ENCODE measurements at regions not wholly inside any gene's neighbourhood (a gene's known extent, or its start where the extent isn't known, plus 50 kb on each side); places are given as distances from the start of the nearest gene placed in this dataset.

DNA sequence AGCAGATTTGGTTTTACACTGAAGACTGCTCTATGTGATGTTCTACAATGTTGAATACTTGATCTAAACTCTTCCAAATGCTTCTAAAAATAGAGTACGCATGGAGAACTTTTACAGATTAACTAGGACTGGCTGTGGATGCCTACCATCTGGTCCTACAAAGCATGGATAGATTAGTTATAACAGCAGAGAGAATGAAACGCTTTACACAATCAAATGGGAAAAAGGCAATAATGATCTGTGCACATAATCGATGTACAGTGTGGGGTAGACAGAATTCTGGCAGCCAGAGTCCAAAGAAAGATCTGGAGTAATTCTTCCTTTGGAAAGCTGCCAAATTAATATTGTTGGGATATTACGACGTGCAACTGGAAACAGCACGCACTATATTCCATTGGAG is 1885.5 kb upstream of the PRR20A start:
- H3K4me1 ChIP-seq (ENCODE audit: control insufficient read depth, extremely low read depth, insufficient read depth, low read length): no peaks in the 10 kb centered on the region
- H3K79me2 ChIP-seq (ENCODE audit: control insufficient read depth, insufficient read depth, low read length): no peaks in the 10 kb centered on the region
- no peaks in the 10 kb centered on the region for H4K20me1 ChIP-seq (ENCODE audit: control insufficient read depth, extremely low read depth, insufficient read depth, low read length)
- H3K9me3 ChIP-seq (ENCODE audit: control insufficient read depth, insufficient read depth, low read depth, low read length): no peaks in the 10 kb centered on the region
- no peaks in the 10 kb centered on the region for H3K27me3 ChIP-seq (ENCODE audit: control insufficient read depth, insufficient read depth, low read length)
- no peak overlapping the region for H3K9ac ChIP-seq (ENCODE audit: insufficient read depth, low read length)
- no peak for DNase-seq (ENCODE audit: low read depth in 2 of 2)
- H3K4me3 ChIP-seq (replicated peaks in 1 of 4; ENCODE audit: control extremely low read depth in 1 of 4, insufficient read depth in 1 of 4, low read depth in 3 of 4, low read length in 4 of 4): no peak overlapping the region
- no peak overlapping the region for H2AFZ ChIP-seq (ENCODE audit: low read length)
- H3K4me2 ChIP-seq (ENCODE audit: extremely low read depth, insufficient read depth, low read length): no peak overlapping the region
- no peak for TF ChIP-seq EZH2 (IDR thresholded peaks at IDR 0.05; ENCODE audit: low read length, missing control alignments)
- TF ChIP-seq, protein P1, sequence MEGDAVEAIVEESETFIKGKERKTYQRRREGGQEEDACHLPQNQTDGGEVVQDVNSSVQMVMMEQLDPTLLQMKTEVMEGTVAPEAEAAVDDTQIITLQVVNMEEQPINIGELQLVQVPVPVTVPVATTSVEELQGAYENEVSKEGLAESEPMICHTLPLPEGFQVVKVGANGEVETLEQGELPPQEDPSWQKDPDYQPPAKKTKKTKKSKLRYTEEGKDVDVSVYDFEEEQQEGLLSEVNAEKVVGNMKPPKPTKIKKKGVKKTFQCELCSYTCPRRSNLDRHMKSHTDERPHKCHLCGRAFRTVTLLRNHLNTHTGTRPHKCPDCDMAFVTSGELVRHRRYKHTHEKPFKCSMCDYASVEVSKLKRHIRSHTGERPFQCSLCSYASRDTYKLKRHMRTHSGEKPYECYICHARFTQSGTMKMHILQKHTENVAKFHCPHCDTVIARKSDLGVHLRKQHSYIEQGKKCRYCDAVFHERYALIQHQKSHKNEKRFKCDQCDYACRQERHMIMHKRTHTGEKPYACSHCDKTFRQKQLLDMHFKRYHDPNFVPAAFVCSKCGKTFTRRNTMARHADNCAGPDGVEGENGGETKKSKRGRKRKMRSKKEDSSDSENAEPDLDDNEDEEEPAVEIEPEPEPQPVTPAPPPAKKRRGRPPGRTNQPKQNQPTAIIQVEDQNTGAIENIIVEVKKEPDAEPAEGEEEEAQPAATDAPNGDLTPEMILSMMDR (conservative IDR thresholded peaks at IDR 0.05 in 1 of 2, IDR thresholded peaks at IDR 0.05 in 1 of 2; ENCODE audit: low read depth in 1 of 2, low read length in 2 of 2): no peak
- H3K27ac ChIP-seq (ENCODE audit: insufficient read depth, low read length): no peak overlapping the region
- no peaks in the 10 kb centered on the region for H3K36me3 ChIP-seq (ENCODE audit: control insufficient read depth, insufficient read depth, low read length)

DNA sequence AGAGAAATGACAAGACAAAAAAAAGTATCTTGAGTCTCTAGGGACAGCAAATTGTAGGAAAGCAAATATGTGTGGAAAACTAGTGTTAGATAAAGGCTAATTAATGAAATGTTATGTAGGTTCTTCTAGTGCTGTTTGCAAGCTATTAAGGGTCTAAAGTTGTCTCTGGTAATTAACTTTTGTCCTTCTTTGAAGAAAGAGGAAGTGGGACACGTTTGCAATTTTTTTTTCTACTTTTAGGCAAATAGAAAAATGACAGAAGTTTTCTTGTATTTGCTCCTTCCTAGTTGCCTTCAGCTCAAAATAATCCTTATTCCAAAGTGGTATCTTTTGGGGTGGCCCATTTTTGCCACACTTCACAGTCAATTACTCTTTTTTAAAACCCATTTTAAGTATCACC is 1877.7 kb upstream of the PRR20A start:
- no peaks in the 10 kb centered on the region for H3K79me2 ChIP-seq (ENCODE audit: control insufficient read depth, insufficient read depth, low read length)

DNA sequence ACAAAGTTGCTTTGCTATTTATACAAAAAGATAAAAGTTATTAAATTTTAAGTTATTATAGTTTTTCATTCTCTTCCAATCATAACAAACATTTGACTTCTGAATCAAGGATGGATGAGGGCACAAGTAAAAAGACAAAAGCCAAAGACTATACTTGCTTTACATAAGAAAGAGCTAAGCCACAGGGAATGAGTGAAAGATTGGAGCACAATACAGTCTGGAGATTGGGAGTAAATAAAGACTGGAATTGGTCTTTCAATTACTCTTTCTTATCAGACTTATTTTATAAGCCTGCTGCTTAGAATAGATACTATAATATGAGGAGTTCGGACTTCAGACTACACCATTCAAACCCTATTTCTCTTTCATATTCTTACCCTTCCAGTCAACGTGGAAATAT is 1874.1 kb upstream of the PRR20A start:
- Histone ChIP-seq H3K4me3 (replicated peaks in 1 of 4; ENCODE audit: control extremely low read depth in 1 of 4, insufficient read depth in 1 of 4, low read depth in 3 of 4, low read length in 4 of 4) (no peak overlapping the region), H2AFZ (ENCODE audit: low read length) (no peak overlapping the region), H3K36me3 (ENCODE audit: control insufficient read depth, insufficient read depth, low read length) (no peaks in the 10 kb centered on the region), H3K9me3 (ENCODE audit: control insufficient read depth, insufficient read depth, low read depth, low read length) (no peaks in the 10 kb centered on the region), H3K79me2 (ENCODE audit: control insufficient read depth, insufficient read depth, low read length) (no peaks in the 10 kb centered on the region), H3K9ac (ENCODE audit: insufficient read depth, low read length) (no peak overlapping the region), H3K4me1 (ENCODE audit: control insufficient read depth, extremely low read depth, insufficient read depth, low read length) (no peaks in the 10 kb centered on the region), H3K27me3 (ENCODE audit: control insufficient read depth, insufficient read depth, low read length) (no peaks in the 10 kb centered on the region), H3K4me2 (ENCODE audit: extremely low read depth, insufficient read depth, low read length) (no peak overlapping the region), H3K27ac (ENCODE audit: insufficient read depth, low read length) (no peak overlapping the region), H4K20me1 (ENCODE audit: control insufficient read depth, extremely low read depth, insufficient read depth, low read length) (no peaks in the 10 kb centered on the region)
- no peak for DNase-seq (ENCODE audit: low read depth in 2 of 2)
- TF ChIP-seq EZH2 (IDR thresholded peaks at IDR 0.05; ENCODE audit: low read length, missing control alignments): no peak
- TF ChIP-seq, protein P1 (conservative IDR thresholded peaks at IDR 0.05 in 1 of 2, IDR thresholded peaks at IDR 0.05 in 1 of 2; ENCODE audit: low read depth in 1 of 2, low read length in 2 of 2): no peak

More for the DNA sequence above, 1877.7 kb upstream of the PRR20A start:
- Histone ChIP-seq H3K9me3 (ENCODE audit: control insufficient read depth, insufficient read depth, low read depth, low read length) (no peaks in the 10 kb centered on the region), H3K36me3 (ENCODE audit: control insufficient read depth, insufficient read depth, low read length) (no peaks in the 10 kb centered on the region), H3K4me2 (ENCODE audit: extremely low read depth, insufficient read depth, low read length) (no peak overlapping the region), H3K27me3 (ENCODE audit: control insufficient read depth, insufficient read depth, low read length) (no peaks in the 10 kb centered on the region), H3K27ac (ENCODE audit: insufficient read depth, low read length) (no peak overlapping the region), H4K20me1 (ENCODE audit: control insufficient read depth, extremely low read depth, insufficient read depth, low read length) (no peaks in the 10 kb centered on the region), H3K4me1 (ENCODE audit: control insufficient read depth, extremely low read depth, insufficient read depth, low read length) (no peaks in the 10 kb centered on the region), H2AFZ (ENCODE audit: low read length) (no peak overlapping the region), H3K4me3 (replicated peaks in 1 of 4; ENCODE audit: control extremely low read depth in 1 of 4, insufficient read depth in 1 of 4, low read depth in 3 of 4, low read length in 4 of 4) (no peak overlapping the region), H3K9ac (ENCODE audit: insufficient read depth, low read length) (no peak overlapping the region)
- TF ChIP-seq EZH2 (IDR thresholded peaks at IDR 0.05; ENCODE audit: low read length, missing control alignments): no peak
- TF ChIP-seq, protein P1 (conservative IDR thresholded peaks at IDR 0.05 in 1 of 2, IDR thresholded peaks at IDR 0.05 in 1 of 2; ENCODE audit: low read depth in 1 of 2, low read length in 2 of 2): no peak
- DNase-seq (ENCODE audit: low read depth in 2 of 2): no peak
